ENCODE measurements at regions not wholly inside any gene's neighbourhood (a gene's known extent, or its start where the extent isn't known, plus 50 kb on each side); places are given as distances from the start of the nearest gene placed in this dataset.

DNA sequence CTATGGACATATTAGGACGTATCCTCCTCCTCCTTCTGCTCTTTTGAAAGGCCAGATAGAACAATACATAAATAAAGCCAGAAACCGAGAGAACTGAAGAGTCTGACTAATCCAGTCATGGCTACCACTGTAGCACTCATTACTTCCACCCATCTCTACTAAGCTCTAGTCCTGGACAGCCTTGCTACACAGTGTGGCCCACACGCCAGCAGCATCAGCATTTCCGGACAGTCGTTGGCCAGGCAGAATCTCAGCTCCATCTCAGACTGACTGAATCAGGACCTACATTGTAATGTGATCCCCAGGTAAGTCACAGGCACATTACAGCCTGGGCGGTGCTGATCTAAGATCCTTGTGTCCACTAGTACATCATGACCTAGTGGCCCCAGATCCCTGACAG, 182.9 kb downstream of the DRD1 start:
- TF ChIP-seq, protein P1, sequence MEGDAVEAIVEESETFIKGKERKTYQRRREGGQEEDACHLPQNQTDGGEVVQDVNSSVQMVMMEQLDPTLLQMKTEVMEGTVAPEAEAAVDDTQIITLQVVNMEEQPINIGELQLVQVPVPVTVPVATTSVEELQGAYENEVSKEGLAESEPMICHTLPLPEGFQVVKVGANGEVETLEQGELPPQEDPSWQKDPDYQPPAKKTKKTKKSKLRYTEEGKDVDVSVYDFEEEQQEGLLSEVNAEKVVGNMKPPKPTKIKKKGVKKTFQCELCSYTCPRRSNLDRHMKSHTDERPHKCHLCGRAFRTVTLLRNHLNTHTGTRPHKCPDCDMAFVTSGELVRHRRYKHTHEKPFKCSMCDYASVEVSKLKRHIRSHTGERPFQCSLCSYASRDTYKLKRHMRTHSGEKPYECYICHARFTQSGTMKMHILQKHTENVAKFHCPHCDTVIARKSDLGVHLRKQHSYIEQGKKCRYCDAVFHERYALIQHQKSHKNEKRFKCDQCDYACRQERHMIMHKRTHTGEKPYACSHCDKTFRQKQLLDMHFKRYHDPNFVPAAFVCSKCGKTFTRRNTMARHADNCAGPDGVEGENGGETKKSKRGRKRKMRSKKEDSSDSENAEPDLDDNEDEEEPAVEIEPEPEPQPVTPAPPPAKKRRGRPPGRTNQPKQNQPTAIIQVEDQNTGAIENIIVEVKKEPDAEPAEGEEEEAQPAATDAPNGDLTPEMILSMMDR (IDR thresholded peaks at IDR 0.05) = no peak
- no peak for TF ChIP-seq POLR2A (IDR thresholded peaks at IDR 0.05)

Data from esophagus squamous epithelium (tissue), 4 donors.